ENCODE measurements at regions not wholly inside any gene's neighbourhood (a gene's known extent, or its start where the extent isn't known, plus 50 kb on each side); places are given as distances from the start of the nearest gene placed in this dataset.
A peak's percentile ranks its signal among the peaks of the same experiment; 100 is the strongest.
"Not testable (repeated sequence)": the region's sequence is repeated elsewhere in the genome, so short reads cannot be mapped to it uniquely, and the experiment has no call there.

GRCh38 chr4:114310296-114310925 is 288.2 kb upstream of the UGT8 start:
- DNase-seq, result no peak

- no peak for DNase-seq
These were observed 286.8 kb upstream of the UGT8 start for GRCh38 chr4:114311787-114312186.

- peak; percentile 67 for DNase-seq
These were observed 286.3 kb upstream of the UGT8 start for GRCh38 chr4:114312338-114312737.

- DNase-seq, result no peak
These were observed 281.8 kb upstream of the UGT8 start for GRCh38 chr4:114316789-114317188.

GRCh38 chr4:114317564-114317963 is 281.0 kb upstream of the UGT8 start:
- no peak for DNase-seq

- peak; percentile 17 for DNase-seq
These were observed 280.3 kb upstream of the UGT8 start for GRCh38 chr4:114318309-114318708.

- no peak for DNase-seq
These were observed 278.5 kb upstream of the UGT8 start for GRCh38 chr4:114320126-114320525.

GRCh38 chr4:114321366-114321765 is 277.2 kb upstream of the UGT8 start:
- DNase-seq, result no peak

GRCh38 chr4:114323841-114324240 is 274.8 kb upstream of the UGT8 start:
- DNase-seq, result no peak

GRCh38 chr4:114326358-114326757 is 272.2 kb upstream of the UGT8 start:
- DNase-seq, result no peak

- no peak for DNase-seq
These were observed 266.5 kb upstream of the UGT8 start for GRCh38 chr4:114332119-114332518.

- DNase-seq, result not testable (repeated sequence)
These were observed 264.2 kb upstream of the UGT8 start for GRCh38 chr4:114334363-114334762.

GRCh38 chr4:114334884-114335330 is 263.7 kb upstream of the UGT8 start:
- DNase-seq, result no peak

- DNase-seq, result no peak
These were observed 263.3 kb upstream of the UGT8 start for GRCh38 chr4:114335339-114335738.

GRCh38 chr4:114343015-114343414 is 255.6 kb upstream of the UGT8 start:
- DNase-seq, result no peak

GRCh38 chr4:114349543-114350175 is 248.9 kb upstream of the UGT8 start:
- DNase-seq, result no peak

GRCh38 chr4:114358901-114359300 is 239.7 kb upstream of the UGT8 start:
- no peak for DNase-seq

GRCh38 chr4:114361249-114361648 is 237.4 kb upstream of the UGT8 start:
- no peak for DNase-seq

GRCh38 chr4:114364857-114365256 is 233.8 kb upstream of the UGT8 start:
- no peak for DNase-seq

GRCh38 chr4:114365591-114365990 is 233.0 kb upstream of the UGT8 start:
- DNase-seq, result no peak

GRCh38 chr4:114366368-114366767 is 232.2 kb upstream of the UGT8 start:
- DNase-seq, result no peak

- no peak for DNase-seq
These were observed 229.9 kb upstream of the UGT8 start for GRCh38 chr4:114368751-114369150.

- no peak for DNase-seq
These were observed 225.1 kb upstream of the UGT8 start for GRCh38 chr4:114373508-114373907.

GRCh38 chr4:114378305-114378903 is 220.2 kb upstream of the UGT8 start:
- peak; percentile 32 for DNase-seq

GRCh38 chr4:114383067-114383466 is 215.5 kb upstream of the UGT8 start:
- no peak for DNase-seq
